Caki2 (cell line): ENCODE measurements at regions not wholly inside any gene's neighbourhood (a gene's known extent, or its start where the extent isn't known, plus 50 kb on each side); places are given as distances from the start of the nearest gene placed in this dataset.

ENCODE experiments used
- DNase-seq: peaks from one replicate; pipeline ENCODE4 v3.0.0-alpha.2; 2015; ENCODE audit warnings: low read depth
- in situ Hi-C: cut with HindIII; loops from 2 replicates; pipeline ENCODE4 v1.10.0; 2016; ENCODE audit warnings: low sequenced_read_pairs, low pct_unique_long_range_greater_than_20kb, mixed read lengths

DNA sequence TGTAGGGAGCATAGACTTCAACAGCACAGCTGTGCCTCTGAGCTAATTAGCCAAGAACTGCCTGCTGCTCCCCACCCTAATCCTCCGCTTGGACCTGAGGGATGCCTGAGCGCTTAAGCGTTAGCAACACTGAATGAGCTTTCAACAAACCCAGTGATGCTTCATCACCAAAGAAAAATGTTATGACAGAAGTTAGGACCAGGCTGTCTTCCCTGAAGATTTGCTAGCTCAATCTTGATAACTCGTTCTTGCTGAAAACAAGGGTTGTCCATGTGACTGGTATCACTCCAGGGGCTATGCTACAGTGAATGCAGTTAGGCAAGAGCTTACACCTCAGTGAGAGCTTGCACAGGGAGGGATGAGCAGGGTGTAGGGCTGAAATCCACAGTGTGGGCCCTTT lies 190.7 kb upstream of the SIX2 start:
- DNase-seq: no peak
- in situ Hi-C loops: no loop called here

DNA sequence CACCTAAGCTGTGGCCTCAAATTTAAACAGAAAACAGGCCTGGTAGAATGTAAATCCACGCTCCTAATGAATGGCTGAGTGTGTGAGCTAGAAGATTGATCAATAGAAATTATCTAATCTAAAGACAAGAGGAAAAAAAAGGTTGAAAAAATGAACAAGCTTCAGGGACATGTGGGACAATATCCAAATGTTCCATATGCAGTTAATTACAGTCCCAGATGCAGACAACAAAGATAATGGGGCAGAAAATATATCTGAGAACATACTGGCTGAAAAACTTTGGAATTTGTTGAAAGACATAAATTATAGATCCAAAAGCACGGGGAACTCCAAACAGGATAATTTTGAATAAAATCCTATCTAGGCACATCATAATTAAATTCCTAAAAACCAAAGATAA lies 186.7 kb upstream of the SIX2 start:
- DNase-seq: no peak
- in situ Hi-C loops: no loop called here

DNA sequence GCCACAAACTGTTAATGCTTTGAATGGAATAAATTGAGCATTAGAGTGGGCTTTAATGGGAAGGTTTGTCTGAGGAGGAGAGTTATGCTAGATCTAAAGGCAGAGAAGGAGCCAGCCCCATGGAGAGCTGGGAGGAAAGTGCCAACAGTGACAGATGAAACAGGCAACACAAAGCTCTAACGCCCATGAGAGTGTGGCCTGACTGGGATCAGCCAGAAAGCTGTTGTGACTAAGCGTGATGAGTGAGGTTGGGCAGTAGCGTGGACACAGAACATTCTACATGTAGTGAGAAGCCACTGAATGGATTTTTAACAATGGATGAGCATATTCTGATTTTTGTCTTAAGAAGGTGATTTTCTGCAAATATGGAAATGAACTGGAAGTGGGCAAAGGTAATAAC lies 185.3 kb upstream of the SIX2 start:
- DNase-seq: no peak
- in situ Hi-C loops: no loop called here

DNA sequence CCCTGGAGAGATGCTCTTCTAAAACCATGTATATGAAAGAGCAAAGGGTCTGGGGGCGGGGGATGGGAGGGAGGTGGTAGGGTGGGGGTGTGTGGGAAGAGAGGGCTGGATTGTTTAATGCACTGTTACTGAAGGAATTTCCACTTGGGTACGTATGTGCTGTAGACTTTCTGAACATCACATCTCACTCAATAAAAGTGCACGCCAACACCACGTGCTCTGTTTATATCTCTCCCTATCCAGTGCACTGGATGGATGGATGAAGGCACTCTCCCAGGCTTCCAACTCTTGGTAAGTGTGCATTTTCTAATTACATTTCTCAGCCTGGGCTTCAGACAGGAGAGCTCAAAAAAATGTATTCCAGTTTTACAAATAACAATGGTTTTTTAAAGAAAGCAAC lies 184.3 kb upstream of the SIX2 start:
- DNase-seq: no peak
- in situ Hi-C loops: no loop called here

DNA sequence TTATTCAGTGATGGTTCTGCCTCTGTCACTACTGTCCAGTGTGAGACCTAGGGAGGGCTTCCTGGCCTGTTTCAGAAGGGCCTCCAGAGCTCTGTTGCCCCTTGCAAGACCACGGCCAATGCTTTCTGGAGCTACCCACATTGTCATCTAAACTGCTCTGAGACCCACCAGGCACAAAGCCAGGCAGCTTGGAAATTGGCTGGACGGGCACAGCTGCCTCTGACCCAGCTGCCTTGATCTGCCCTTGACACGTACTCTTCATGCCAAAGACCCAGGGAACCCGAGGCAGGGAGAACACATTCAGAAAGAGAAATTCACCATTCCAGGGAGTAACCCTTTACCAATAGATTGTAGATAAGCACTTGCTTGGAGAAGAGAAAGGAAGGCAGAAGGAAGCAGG lies 183.7 kb upstream of the SIX2 start:
- no peak for DNase-seq
- in situ Hi-C loops: no loop called here

DNA sequence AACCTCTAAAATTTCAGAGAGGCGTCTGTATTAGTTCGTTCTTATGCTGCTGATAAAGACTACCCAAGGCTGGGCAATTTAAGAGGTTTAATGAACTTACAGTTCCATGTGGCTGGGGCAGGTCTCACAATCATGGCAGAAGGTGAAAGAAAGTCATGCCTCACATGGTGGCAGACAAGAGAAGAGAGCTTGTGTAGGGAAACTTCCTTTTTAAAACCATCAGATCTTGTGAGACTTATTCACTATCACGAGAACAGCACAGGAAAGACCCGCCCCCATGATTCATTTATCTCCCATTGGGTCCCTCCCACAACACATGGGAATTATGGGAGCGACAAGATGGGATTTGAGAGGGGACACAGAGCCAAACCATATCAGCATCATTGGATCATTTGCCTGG lies 183.2 kb upstream of the SIX2 start:
- no peak for DNase-seq
- in situ Hi-C loops: no loop called here

DNA sequence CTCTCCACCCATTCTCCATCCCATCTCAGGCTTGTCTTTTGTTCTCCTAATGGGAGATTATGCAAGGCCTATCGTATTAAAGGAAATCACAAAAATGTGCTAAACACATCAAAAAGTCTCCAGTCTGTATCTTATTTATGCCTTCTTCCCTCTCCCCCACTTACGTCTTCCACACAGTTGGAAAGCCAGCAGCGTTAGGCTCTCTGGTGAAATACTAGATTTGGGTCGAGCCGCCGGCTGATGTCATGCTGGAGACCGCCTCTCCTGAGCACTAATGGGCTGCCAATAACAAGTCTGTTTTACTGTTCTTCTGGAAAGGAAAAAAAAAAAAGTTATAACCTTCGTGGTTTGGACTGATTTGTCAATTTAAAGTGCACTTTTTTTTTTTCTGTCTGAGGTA lies 182.7 kb upstream of the SIX2 start:
- DNase-seq: no peak
- in situ Hi-C loops: no loop called here

DNA sequence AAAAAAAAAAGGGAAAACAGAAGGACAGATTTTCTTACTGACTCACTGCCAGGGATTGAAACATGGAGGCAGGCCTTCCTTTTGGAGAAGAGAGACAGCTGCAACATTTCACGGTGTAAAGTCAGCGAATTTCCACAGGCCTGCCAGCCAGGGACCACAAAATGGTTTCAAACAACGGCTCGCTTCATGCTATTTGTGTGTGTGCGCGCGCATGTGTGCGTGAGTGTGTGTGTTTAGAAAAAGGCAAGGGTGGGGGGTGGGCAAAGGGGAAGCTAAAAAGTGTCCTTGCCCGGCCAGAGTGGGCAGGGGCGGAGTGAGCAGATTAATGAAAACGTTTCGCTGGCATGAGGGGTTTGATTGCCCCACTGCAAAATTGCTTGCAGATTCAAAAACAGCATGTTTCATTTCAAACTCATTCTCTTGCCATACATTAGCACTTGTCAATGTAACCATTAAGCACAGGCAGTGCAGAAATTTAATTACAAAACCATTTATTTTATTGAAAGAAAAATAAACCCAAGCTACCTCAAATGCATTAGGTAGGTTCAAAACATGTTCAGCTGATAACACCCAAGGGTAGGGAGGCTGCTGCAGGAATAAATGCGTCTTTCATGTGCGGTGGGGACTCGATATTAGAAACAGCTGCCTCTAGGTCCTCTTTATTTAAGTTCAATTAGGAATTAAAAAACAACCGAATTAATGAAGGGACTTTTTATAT lies 182.1 kb upstream of the SIX2 start:
- in situ Hi-C loops: no loop called here
- DNase-seq: no peak

DNA sequence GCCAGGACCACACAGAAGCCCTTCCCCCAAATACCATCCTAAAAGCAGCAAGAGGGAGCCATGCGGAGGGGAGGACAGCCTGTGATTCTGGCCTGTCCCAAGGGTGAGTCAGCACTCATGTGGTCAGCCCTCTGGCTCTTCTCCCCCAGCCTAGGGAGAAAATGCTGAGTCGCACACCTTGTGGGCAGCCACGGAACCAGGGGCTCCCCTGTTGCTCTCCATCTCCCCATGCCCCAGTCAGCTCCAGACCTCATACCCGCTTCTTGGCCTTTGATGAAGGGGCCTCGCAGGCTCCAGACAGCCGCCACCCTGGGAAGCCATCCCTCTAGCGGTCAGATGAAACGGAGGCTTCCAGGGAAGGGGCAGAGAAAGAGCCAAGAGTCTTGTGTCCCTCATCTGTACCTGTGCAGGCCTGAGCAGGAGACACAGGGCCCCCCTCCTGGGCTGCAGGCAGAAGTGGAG lies 181.3 kb upstream of the SIX2 start:
- in situ Hi-C loops: no loop called here
- peak; percentile 33 for DNase-seq

DNA sequence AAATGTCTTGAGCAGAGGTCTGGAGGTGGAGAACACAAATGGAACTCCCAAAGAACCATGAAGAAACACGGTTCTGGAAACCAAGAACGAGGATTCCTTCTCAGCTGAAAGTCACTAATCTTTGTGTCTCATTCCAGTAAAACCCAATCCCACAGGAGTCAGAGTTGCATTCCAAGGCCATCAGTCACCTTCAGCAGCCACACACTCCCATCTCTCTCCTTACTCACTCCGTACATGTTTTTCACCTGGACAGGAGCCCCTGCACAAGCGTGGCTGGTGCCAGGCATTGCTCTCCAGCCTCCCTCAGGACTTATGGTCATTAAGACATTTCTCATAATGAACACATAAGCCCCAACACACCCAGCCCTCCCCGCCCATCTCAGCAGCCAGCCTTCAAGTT lies 175.4 kb upstream of the SIX2 start:
- peak; percentile 46 for DNase-seq
- in situ Hi-C loops: no loop called here

DNA sequence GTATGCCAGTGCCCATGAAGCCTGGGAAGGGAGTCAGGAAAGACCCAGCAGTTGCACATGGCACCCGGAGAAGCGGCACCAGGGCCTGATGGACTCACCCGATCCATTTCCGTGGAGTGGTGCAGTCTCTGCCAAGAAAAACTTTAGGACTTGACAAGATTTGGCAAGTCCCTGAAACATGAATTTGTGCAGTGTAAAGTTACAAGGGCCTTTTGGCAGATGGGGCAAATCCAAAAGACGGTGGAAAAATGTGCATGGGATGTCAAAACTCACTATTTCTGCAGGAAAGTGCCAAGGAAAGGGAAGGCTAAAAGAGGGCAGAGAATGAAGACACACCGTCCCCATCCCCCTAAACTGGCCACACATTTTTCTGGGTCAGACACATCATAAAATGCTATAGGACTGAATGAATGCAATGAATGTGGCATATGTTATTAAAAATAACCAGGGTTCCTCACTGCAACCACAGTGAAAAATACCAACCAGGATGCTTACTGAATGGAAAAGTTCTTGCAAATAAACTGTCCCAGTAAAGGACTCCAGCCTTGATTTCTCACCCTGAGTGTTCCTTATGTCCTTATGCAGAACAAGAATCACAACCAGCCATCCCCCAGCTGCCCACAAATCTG lies 173.5 kb upstream of the SIX2 start:
- in situ Hi-C loops: no loop called here
- no peak for DNase-seq

GRCh38 chr2:45180779-45181178 lies 171.5 kb upstream of the SIX2 start:
- no peak for DNase-seq
- in situ Hi-C loops: no loop called here

- DNase-seq: no peak
- in situ Hi-C loops: no loop called here
These were observed 170.9 kb upstream of the SIX2 start for GRCh38 chr2:45180033-45180746.

DNA sequence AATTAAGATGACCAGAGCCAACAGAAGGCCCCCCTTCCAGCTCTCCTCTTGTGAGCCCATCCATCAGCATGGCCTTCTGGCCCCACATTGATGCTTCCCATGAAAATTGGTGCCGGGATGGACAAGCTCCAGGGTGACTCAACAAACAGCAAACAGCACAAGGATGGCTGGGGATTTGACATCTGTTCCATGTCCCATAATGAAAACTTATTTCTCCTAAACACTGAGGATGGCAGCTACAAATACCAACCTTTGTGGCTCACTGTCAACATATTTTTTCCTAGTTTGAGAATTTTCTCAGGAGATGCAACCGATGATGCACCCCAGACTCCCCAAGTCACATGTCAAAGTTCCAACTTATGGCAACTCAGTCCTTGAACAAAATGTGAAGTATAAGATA lies 169.6 kb upstream of the SIX2 start:
- in situ Hi-C loops: no loop called here
- no peak for DNase-seq

DNA sequence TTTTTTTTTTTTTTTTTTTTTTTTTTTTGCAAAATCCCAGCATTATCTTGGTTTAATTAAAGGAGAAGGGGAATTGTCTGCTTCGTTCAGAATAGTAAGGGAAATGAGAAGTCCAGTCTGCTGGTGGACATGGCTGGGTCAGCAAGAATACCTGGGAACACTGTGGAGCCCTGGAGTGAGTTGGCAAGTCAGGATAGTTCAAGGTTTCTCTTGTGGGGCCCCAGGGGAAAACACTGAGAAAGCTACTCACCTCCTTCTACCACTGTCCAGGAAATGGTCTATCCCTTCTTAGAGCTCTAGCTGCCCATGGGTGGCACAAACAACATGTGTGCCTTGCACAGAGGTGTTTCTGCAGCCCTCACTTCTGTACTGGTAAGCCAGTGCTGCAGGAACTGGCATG lies 169.1 kb upstream of the SIX2 start:
- DNase-seq: no peak
- in situ Hi-C loops: no loop called here

GRCh38 chr2:45177870-45178269 lies 168.6 kb upstream of the SIX2 start:
- peak; percentile 77 for DNase-seq
- in situ Hi-C loops: no loop called here

- no peak for DNase-seq
- in situ Hi-C loops: no loop called here
These were observed 167.1 kb upstream of the SIX2 start for GRCh38 chr2:45176390-45176789.

DNA sequence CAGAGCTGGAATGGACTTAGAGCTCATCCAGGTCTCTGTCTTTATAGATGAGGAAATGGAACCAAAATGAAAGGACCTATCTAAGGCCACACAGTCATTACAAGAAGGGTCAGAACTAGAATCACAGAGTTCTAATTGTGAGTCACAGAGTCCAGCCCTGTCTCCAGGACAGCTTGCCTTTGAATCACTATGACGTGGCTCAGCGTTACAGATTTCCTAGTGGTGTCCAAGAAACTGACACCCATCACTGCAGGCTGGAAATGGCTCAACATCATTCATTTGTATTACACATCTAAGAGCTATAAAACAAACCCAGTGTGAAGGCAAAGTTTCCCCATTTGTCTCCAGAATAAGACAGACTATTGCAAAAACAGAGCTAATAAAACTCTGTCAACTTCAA lies 164.3 kb upstream of the SIX2 start:
- peak; percentile 88 for DNase-seq

GRCh38 chr2:45172760-45173392 lies 163.6 kb upstream of the SIX2 start:
- DNase-seq: peak; percentile 22
- in situ Hi-C loops: no loop called here

More for the DNA sequence above, 164.3 kb upstream of the SIX2 start:
- in situ Hi-C loops: no loop called here
